Endothelial cell of umbilical vein (primary cell): ENCODE measurements at regions not wholly inside any gene's neighbourhood (a gene's known extent, or its start where the extent isn't known, plus 50 kb on each side); places are given as distances from the start of the nearest gene placed in this dataset.

Experiments used
- BruUV-seq: library from RNA; stranded (reverse); fragments of 400-500 nt; replicated peaks from 2 replicates; lab custom pipeline; 2021; lab: Mats Ljungman, UMichigan
- CTCF ChIA-PET: fragments of 300-600, 350-600 bp; sonication (Branson Sonifier 250); formaldehyde crosslinking; loops from one replicate; lab custom pipeline; 2021; ENCODE audit warnings: antibody characterized with exemption, inconsistent platforms; lab: Charles Lee
- POLR2A ChIA-PET: fragments of 300-600, 350-600 bp; sonication (Branson Sonifier 250); formaldehyde crosslinking; loops from one replicate; lab custom pipeline; 2021; ENCODE audit warnings: antibody characterized with exemption, inconsistent platforms; lab: Charles Lee
- DNase-seq: peaks from one replicate; pipeline ENCODE4 v3.0.0-alpha.2; 2011; ENCODE audit warnings: low read depth, low spot score
- FAIRE-seq: peaks from 2 replicates; lab custom pipeline; 2011; peaks lifted over from hg19 to GRCh38; lab: Jason Lieb, UNC
- H2AFZ ChIP-seq: 2 replicates; pipeline ENCODE4 v1.6.0; 2012; ENCODE audit warnings: low read depth, low read length, control low read depth, inconsistent platforms
- H3K27ac ChIP-seq: 2 replicates; pipeline ENCODE4 v1.5.1; 2011; ENCODE audit warnings: low read depth, mild to moderate bottlenecking, control low read depth, low read length, moderate library complexity; ENCODE audit not compliant: insufficient read depth
- H3K27me3 ChIP-seq, 2 experiments: 2 replicates each; pipeline versions ENCODE4 v1.6.0 to v1.6.1; 2011; ENCODE audit warnings: low read length in 2 of 2, mixed read lengths in 1 of 2; ENCODE audit not compliant: control insufficient read depth in 2 of 2, insufficient read depth in 2 of 2
- H3K36me3 ChIP-seq, 2 experiments: 2 replicates in 1 of 2; 3 replicates in 1 of 2; pipeline ENCODE4 v1.5.1; 2011; ENCODE audit warnings: low read length in 2 of 2, mild to moderate bottlenecking in 1 of 2, moderate library complexity in 1 of 2; ENCODE audit not compliant: control insufficient read depth in 2 of 2, insufficient read depth in 2 of 2; ENCODE audit errors: extremely low read depth in 1 of 2
- H3K4me1 ChIP-seq: 3 replicates; pipeline ENCODE4 v1.5.1; 2011; ENCODE audit warnings: mild to moderate bottlenecking, low read length; ENCODE audit not compliant: control insufficient read depth, insufficient read depth; ENCODE audit errors: extremely low read depth
- H3K4me2 ChIP-seq: 2 replicates; pipeline ENCODE4 v1.6.1; 2011; ENCODE audit warnings: low read length, control low read depth, mixed read lengths; ENCODE audit not compliant: insufficient read depth
- H3K4me3 ChIP-seq, 3 experiments: fragments of 200-600 bp in 1 of 3; sonication (generic), shearing (Covaris generic) in 1 of 3; replicated peaks in 1 of 3; 2 replicates each; pipeline ENCODE4 v1.5.1; 2011 to 2016; ENCODE audit warnings: control low read depth in 3 of 3, low read length in 3 of 3, mild to moderate bottlenecking in 2 of 3, inconsistent platforms in 1 of 3, low read depth in 1 of 3, moderate library complexity in 1 of 3; ENCODE audit not compliant: insufficient read depth in 1 of 3
- H3K79me2 ChIP-seq: 2 replicates; pipeline ENCODE4 v1.6.0; 2012; ENCODE audit warnings: low read length, inconsistent platforms; ENCODE audit not compliant: control insufficient read depth, insufficient read depth
- H3K9ac ChIP-seq: replicated peaks from 2 replicates; pipeline ENCODE3; 2011; ENCODE audit warnings: low read length, control low read depth; ENCODE audit not compliant: insufficient read depth; ENCODE audit errors: extremely low read depth
- H3K9me1 ChIP-seq: replicated peaks from 3 replicates; pipeline ENCODE4 v1.6.0; 2011; ENCODE audit warnings: mild to moderate bottlenecking, low read length; ENCODE audit not compliant: control insufficient read depth, insufficient read depth; ENCODE audit errors: extremely low read depth
- H3K9me3 ChIP-seq: replicated peaks from 2 replicates; pipeline ENCODE4 v1.5.1; 2012; ENCODE audit warnings: low read length, inconsistent platforms; ENCODE audit not compliant: control insufficient read depth, insufficient read depth
- H4K20me1 ChIP-seq: replicated peaks from 2 replicates; pipeline ENCODE3; 2011; ENCODE audit warnings: mild to moderate bottlenecking, low read length; ENCODE audit not compliant: control insufficient read depth, insufficient read depth; ENCODE audit errors: extremely low read depth
- EZH2 ChIP-seq: IDR thresholded peaks from 2 replicates; pipeline ENCODE4 v1.6.1; 2012; ENCODE audit warnings: borderline replicate concordance, low read depth, mild to moderate bottlenecking, moderate library complexity, low read length, inconsistent platforms; ENCODE audit not compliant: severe bottlenecking
- FOS ChIP-seq: IDR thresholded peaks from 2 replicates; pipeline ENCODE4 v1.6.1; 2011; ENCODE audit warnings: mild to moderate bottlenecking, low read length, moderate library complexity, borderline replicate concordance; ENCODE audit not compliant: insufficient read depth
- GATA2 ChIP-seq: IDR thresholded peaks from 2 replicates; pipeline ENCODE4 v1.7.0; 2011; ENCODE audit warnings: low read depth, mild to moderate bottlenecking, moderate library complexity, mixed read lengths, low read length; ENCODE audit not compliant: insufficient read length, insufficient read depth
- JUN ChIP-seq: IDR thresholded peaks from 2 replicates; pipeline ENCODE4 v1.6.1; 2011; ENCODE audit warnings: borderline replicate concordance, low read depth; ENCODE audit not compliant: insufficient read length, insufficient read depth
- MYC ChIP-seq: IDR thresholded peaks from one replicate; pipeline ENCODE4 v1.6.1; 2011; ENCODE audit warnings: mild to moderate bottlenecking, low read depth, low read length
- POLR2A ChIP-seq: IDR thresholded peaks from 2 replicates; pipeline ENCODE4 v1.6.1; 2012; ENCODE audit warnings: low read depth, mild to moderate bottlenecking, control low read depth, low read length
- POLR2AphosphoS5 ChIP-seq: IDR thresholded peaks from 2 replicates; pipeline ENCODE4 v1.6.1; 2012; ENCODE audit warnings: low read depth, mild to moderate bottlenecking, control low read depth, low read length, moderate library complexity; ENCODE audit not compliant: insufficient read depth
- dilution Hi-C: fragments of 300-500 bp; cut with MboI; formaldehyde crosslinking; loops from one replicate; pipeline ENCODE4 v1.15.0; 2019; ENCODE audit warnings: low sequenced_read_pairs; ENCODE audit not compliant: extremely low pct_ligation_motif_present
- intact Hi-C: fragments of 100-400 bp; cut with micrococcal nuclease; formaldehyde crosslinking; loops from one replicate; pipeline ENCODE4 v1.10.0; 2022
- TF ChIP-seq, protein P1 (sequence below): IDR thresholded peaks from 2 replicates; pipeline ENCODE4 v1.6.1; 2011; ENCODE audit not compliant: insufficient read depth, insufficient read length
- TF ChIP-seq, protein P2 (sequence below), 2 donors: IDR thresholded peaks; 1 replicate in 1 of 2; 2 replicates in 1 of 2; pipeline ENCODE4 v1.5.1; 2011; ENCODE audit warnings: low read length in 2 of 2, mild to moderate bottlenecking in 2 of 2, moderate library complexity in 2 of 2, control low read depth in 1 of 2, inconsistent platforms in 1 of 2, low read depth in 1 of 2; ENCODE audit not compliant: insufficient read depth in 1 of 2; ENCODE audit errors: extremely low read depth in 1 of 2

DNA sequence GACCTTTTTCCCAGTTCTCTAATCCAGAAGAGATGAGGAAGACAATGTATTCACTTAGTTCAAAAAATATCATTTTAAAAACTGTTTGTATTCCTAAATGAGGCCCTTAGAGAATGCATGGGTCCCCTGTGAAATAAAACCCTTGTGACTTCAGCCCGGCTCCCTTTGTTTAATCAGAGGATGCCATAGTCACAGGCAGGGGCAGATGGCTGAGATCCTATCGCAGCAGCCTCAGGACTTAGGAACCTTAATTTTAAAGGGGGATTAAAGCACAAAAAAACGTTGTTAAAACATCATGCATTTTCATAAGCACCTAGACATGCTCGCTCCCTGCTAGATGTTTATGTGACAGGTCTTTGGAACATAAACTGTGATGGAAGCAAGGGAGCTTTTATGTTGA is 176.6 kb downstream of the IL20RB start:
- H3K4me3 ChIP-seq = no peak overlapping the region
- H3K27ac ChIP-seq = no peak overlapping the region
- ChIA-PET POLR2A (no interaction called here), CTCF (no interaction called here)
- H4K20me1 ChIP-seq = no peaks in the 10 kb centered on the region
- H3K4me2 ChIP-seq = no peak overlapping the region
- no peak for DNase-seq
- H2AFZ ChIP-seq = no peak overlapping the region
- FAIRE-seq = no peak
- intact Hi-C loops (no loop called here), dilution Hi-C loops (no loop called here)
- TF ChIP-seq GATA2 = no peak
- TF ChIP-seq, protein P1, sequence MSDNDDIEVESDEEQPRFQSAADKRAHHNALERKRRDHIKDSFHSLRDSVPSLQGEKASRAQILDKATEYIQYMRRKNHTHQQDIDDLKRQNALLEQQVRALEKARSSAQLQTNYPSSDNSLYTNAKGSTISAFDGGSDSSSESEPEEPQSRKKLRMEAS = no peak
- TF ChIP-seq POLR2A = no peak
- no peak for TF ChIP-seq MYC
- no peak for TF ChIP-seq EZH2
- TF ChIP-seq, protein P2, sequence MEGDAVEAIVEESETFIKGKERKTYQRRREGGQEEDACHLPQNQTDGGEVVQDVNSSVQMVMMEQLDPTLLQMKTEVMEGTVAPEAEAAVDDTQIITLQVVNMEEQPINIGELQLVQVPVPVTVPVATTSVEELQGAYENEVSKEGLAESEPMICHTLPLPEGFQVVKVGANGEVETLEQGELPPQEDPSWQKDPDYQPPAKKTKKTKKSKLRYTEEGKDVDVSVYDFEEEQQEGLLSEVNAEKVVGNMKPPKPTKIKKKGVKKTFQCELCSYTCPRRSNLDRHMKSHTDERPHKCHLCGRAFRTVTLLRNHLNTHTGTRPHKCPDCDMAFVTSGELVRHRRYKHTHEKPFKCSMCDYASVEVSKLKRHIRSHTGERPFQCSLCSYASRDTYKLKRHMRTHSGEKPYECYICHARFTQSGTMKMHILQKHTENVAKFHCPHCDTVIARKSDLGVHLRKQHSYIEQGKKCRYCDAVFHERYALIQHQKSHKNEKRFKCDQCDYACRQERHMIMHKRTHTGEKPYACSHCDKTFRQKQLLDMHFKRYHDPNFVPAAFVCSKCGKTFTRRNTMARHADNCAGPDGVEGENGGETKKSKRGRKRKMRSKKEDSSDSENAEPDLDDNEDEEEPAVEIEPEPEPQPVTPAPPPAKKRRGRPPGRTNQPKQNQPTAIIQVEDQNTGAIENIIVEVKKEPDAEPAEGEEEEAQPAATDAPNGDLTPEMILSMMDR (IDR thresholded peaks at IDR 0.05; ENCODE audit: extremely low read depth in 1 of 2, insufficient read depth in 1 of 2, low read depth in 1 of 2, low read length in 2 of 2) = no peak
- TF ChIP-seq POLR2AphosphoS5 = no peak
- TF ChIP-seq FOS = no peak
- TF ChIP-seq JUN = no peak
- no peaks in the 10 kb centered on the region for H3K27me3 ChIP-seq
- BruUV-seq = no TSS peak
- H3K36me3 ChIP-seq = no peaks in the 10 kb centered on the region
- no peaks in the 10 kb centered on the region for H3K79me2 ChIP-seq
- no peak overlapping the region for H3K9ac ChIP-seq
- H3K9me1 ChIP-seq = no peaks in the 10 kb centered on the region
- no peaks in the 10 kb centered on the region for H3K4me1 ChIP-seq
- no peaks in the 10 kb centered on the region for H3K9me3 ChIP-seq
